SU-DHL-6 (cell line): ENCODE measurements at regions not wholly inside any gene's neighbourhood (a gene's known extent, or its start where the extent isn't known, plus 50 kb on each side); places are given as distances from the start of the nearest gene placed in this dataset.

Experiments used
- EZH2phosphoT487 ChIP-seq: fragments of 200-600 bp; sonication (generic), shearing (Covaris generic); conservative IDR thresholded peaks from 2 replicates; pipeline ENCODE4 v1.6.1; 2018; ENCODE audit warnings: mild to moderate bottlenecking, antibody characterized with exemption, low read length, moderate library complexity, mixed read lengths
- TF ChIP-seq, protein P1 (sequence below): fragments of 200-600 bp; sonication (generic); IDR thresholded peaks from one replicate; pipeline ENCODE4 v1.5.1; 2017; ENCODE audit warnings: antibody characterized with exemption, mild to moderate bottlenecking, low read length, moderate library complexity; ENCODE audit not compliant: insufficient read depth, poor library complexity, severe bottlenecking

DNA sequence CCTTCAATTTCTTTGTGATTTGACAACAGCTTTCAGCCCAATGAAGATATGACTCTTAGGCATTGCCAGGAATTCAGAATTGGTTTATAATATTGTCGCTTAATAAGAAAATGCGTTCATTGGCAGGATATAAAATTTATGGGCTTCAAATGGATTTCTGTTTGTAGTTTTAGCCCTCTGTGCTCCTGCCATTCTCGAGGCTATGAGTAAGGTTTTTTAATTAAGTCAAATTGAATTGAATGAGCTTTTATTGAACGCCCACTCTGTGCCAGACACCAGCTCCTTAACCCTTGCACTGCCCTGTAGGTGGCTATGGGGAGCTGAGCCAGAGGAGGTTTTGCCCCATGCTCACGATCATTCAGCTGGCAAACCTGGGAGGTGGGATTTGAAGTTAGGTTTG, 115.1 kb downstream of the SLC25A47 start:
- TF ChIP-seq, protein P1, sequence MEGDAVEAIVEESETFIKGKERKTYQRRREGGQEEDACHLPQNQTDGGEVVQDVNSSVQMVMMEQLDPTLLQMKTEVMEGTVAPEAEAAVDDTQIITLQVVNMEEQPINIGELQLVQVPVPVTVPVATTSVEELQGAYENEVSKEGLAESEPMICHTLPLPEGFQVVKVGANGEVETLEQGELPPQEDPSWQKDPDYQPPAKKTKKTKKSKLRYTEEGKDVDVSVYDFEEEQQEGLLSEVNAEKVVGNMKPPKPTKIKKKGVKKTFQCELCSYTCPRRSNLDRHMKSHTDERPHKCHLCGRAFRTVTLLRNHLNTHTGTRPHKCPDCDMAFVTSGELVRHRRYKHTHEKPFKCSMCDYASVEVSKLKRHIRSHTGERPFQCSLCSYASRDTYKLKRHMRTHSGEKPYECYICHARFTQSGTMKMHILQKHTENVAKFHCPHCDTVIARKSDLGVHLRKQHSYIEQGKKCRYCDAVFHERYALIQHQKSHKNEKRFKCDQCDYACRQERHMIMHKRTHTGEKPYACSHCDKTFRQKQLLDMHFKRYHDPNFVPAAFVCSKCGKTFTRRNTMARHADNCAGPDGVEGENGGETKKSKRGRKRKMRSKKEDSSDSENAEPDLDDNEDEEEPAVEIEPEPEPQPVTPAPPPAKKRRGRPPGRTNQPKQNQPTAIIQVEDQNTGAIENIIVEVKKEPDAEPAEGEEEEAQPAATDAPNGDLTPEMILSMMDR, result no peak
- no peak for TF ChIP-seq EZH2phosphoT487
